CD4-positive, alpha-beta T cell (primary cell): ENCODE measurements at regions not wholly inside any gene's neighbourhood (a gene's known extent, or its start where the extent isn't known, plus 50 kb on each side); places are given as distances from the start of the nearest gene placed in this dataset.

Source experiments
- ATAC-seq: fragments of 200-7000 bp; cut with Tn5 transposase; one replicate; pipeline ENCODE4 v1.10.0; 2022; ENCODE audit warnings: mild to moderate bottlenecking; ENCODE audit not compliant: poor library complexity
- CTCF ChIA-PET: fragments of 350-600 bp; sonication (Branson Sonifier 250); formaldehyde crosslinking; loops from one replicate; lab custom pipeline; 2021; ENCODE audit warnings: antibody characterized with exemption, inconsistent platforms; lab: Charles Lee
- POLR2A ChIA-PET: fragments of 350-600 bp; sonication (Branson Sonifier 250); formaldehyde crosslinking; loops from one replicate; lab custom pipeline; 2021; ENCODE audit warnings: antibody characterized with exemption, inconsistent platforms; lab: Charles Lee
- DNase-seq, 14 experiments: peaks; one replicate each; pipeline ENCODE4 v3.0.0-alpha.2; 2013 to 2020; ENCODE audit warnings: mixed read lengths in 2 of 14
- H3K27ac ChIP-seq, 2 donors: one replicate each; pipeline versions ENCODE4 v1.5.1 to v1.7.0; 2013; ENCODE audit warnings: low read length in 2 of 2, low read depth in 1 of 2, mild to moderate bottlenecking in 1 of 2
- H3K27me3 ChIP-seq, 2 experiments: 1 replicate in 1 of 2; 2 replicates in 1 of 2; pipeline versions ENCODE4 v1.6.1 to v1.7.0; 2013; ENCODE audit warnings: low read length in 2 of 2, control low read depth in 1 of 2, mild to moderate bottlenecking in 1 of 2, moderate library complexity in 1 of 2; ENCODE audit not compliant: insufficient read depth in 2 of 2, control insufficient read depth in 1 of 2
- H3K36me3 ChIP-seq: one replicate; pipeline ENCODE4 v1.6.1; 2013; ENCODE audit warnings: low read length, control low read depth; ENCODE audit not compliant: insufficient read depth
- H3K4me1 ChIP-seq: one replicate; pipeline ENCODE4 v1.6.1; 2013; ENCODE audit warnings: low read length, control low read depth; ENCODE audit not compliant: insufficient read depth
- H3K4me3 ChIP-seq: one replicate; pipeline ENCODE4 v1.5.1; 2013; ENCODE audit warnings: mild to moderate bottlenecking, low read length, moderate library complexity
- H3K9me3 ChIP-seq, 2 experiments: 1 replicate in 1 of 2; 2 replicates in 1 of 2; pipeline versions ENCODE4 v1.6.1 to v1.7.0; 2013; ENCODE audit warnings: low read length in 2 of 2, mild to moderate bottlenecking in 2 of 2, control low read depth in 1 of 2, moderate library complexity in 1 of 2; ENCODE audit not compliant: control insufficient read depth in 1 of 2, insufficient read depth in 1 of 2
- H3K27ac Mint-ChIP-seq: one replicate; pipeline ENCODE4 v1.8.0; 2020; ENCODE audit warnings: mixed read lengths
- H3K27me3 Mint-ChIP-seq: one replicate; pipeline ENCODE4 v1.8.0; 2021; ENCODE audit warnings: mixed read lengths
- H3K36me3 Mint-ChIP-seq: one replicate; pipeline ENCODE4 v1.8.0; 2021; ENCODE audit warnings: low read depth, mixed read lengths
- H3K4me1 Mint-ChIP-seq: one replicate; pipeline ENCODE4 v1.8.0; 2021; ENCODE audit warnings: low read depth, mixed read lengths
- H3K4me3 Mint-ChIP-seq: one replicate; pipeline ENCODE4 v1.8.0; 2020; ENCODE audit warnings: mild to moderate bottlenecking, mixed read lengths
- H3K9me3 Mint-ChIP-seq: one replicate; pipeline ENCODE4 v1.8.0; 2020; ENCODE audit warnings: mixed read lengths
- intact Hi-C, 2 experiments: fragments of 100-400 bp; cut with DNase I in 1 of 2; cut with micrococcal nuclease in 1 of 2; formaldehyde crosslinking; loops; one replicate each; pipeline versions ENCODE4 v1.15.1 to v1.9.0; 2023 to 2025; cut with DNase I, micrococcal nuclease
- TF ChIP-seq, protein P1 (sequence below): fragments of 200-600 bp; IDR thresholded peaks from one replicate; pipeline ENCODE4 v1.8.0; 2022; ENCODE audit warnings: antibody characterized with exemption, mild to moderate bottlenecking

DNA sequence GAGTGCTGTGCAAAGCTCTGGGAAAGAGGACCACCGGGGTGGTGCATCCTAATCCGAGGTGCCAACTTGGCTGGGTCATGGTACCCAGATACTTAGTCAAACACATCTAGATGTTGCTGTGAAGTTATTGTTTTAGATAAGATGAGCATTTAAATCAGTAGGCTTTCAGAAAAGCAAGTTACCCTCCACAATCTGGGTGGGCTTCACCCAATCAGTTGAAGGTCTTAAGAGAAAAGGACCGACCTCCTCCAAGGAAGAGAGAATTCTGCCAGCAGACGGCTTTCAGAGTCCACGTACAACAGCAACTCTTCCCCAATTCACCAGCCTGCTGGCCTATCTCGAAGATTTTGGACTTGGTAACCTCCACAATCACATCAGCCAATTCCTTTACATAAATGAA is 338.1 kb downstream of the C16orf95 start:
- H3K4me1 ChIP-seq = no peaks in the 10 kb centered on the region
- DNase-seq (no peak), ATAC-seq (no peak)
- peaks cover 0 to 10% of the 10 kb centered on the region in 2 experiments for H3K9me3 ChIP-seq
- no peaks in the 10 kb centered on the region for H3K27me3 Mint-ChIP-seq
- no peak overlapping the region for H3K27ac ChIP-seq
- ChIA-PET CTCF (no interaction called here), POLR2A (no interaction called here)
- no peak overlapping the region for H3K27ac Mint-ChIP-seq
- no peak overlapping the region for H3K4me3 Mint-ChIP-seq
- no peaks in the 10 kb centered on the region for H3K36me3 ChIP-seq
- TF ChIP-seq, protein P1, sequence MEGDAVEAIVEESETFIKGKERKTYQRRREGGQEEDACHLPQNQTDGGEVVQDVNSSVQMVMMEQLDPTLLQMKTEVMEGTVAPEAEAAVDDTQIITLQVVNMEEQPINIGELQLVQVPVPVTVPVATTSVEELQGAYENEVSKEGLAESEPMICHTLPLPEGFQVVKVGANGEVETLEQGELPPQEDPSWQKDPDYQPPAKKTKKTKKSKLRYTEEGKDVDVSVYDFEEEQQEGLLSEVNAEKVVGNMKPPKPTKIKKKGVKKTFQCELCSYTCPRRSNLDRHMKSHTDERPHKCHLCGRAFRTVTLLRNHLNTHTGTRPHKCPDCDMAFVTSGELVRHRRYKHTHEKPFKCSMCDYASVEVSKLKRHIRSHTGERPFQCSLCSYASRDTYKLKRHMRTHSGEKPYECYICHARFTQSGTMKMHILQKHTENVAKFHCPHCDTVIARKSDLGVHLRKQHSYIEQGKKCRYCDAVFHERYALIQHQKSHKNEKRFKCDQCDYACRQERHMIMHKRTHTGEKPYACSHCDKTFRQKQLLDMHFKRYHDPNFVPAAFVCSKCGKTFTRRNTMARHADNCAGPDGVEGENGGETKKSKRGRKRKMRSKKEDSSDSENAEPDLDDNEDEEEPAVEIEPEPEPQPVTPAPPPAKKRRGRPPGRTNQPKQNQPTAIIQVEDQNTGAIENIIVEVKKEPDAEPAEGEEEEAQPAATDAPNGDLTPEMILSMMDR = no peak
- H3K36me3 Mint-ChIP-seq = no peaks in the 10 kb centered on the region
- H3K27me3 ChIP-seq = peaks cover 0 to 4% of the 10 kb centered on the region in 2 experiments
- intact Hi-C loops = no loop called here
- no peak overlapping the region for H3K4me3 ChIP-seq
- H3K4me1 Mint-ChIP-seq = no peaks in the 10 kb centered on the region
- H3K9me3 Mint-ChIP-seq = no peaks in the 10 kb centered on the region

DNA sequence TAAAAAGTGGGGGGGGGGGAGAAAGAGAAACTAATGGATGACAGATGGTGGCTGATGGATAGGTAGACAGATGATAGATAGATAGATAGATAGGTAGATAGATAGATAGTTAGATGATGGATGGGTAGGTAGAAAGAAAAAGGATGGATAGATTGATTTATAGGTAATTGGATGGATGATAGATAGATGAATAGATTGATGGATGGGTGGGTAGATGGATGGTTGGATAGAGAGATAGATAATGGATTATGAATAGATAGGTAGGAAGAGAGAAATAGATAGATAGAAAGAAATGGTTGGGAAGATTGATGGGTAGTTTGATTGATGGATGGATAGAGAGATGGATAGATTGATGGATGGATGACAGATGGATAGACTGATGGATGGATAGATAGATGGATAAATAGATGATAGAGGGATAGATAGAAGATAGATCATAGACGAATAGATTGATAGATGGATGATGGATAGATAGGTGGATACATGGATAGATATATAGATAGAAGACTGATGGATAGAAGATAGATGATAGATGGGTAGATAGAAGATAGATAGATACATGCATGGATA is 337.1 kb downstream of the C16orf95 start:
- no peak overlapping the region for H3K4me3 Mint-ChIP-seq
- Histone ChIP-seq H3K27me3 (no peaks in the 10 kb centered on the region), H3K4me1 (no peaks in the 10 kb centered on the region), H3K27ac (no peak overlapping the region), H3K4me3 (no peak overlapping the region), H3K36me3 (no peaks in the 10 kb centered on the region), H3K9me3 (peaks cover 0 to 7% of the 10 kb centered on the region in 2 experiments)
- no peak overlapping the region for H3K27ac Mint-ChIP-seq
- POLR2A ChIA-PET = no interaction called here
- no peaks in the 10 kb centered on the region for H3K9me3 Mint-ChIP-seq
- DNase-seq (no peak), ATAC-seq (no peak)
- intact Hi-C loops = no loop called here
- no peaks in the 10 kb centered on the region for H3K4me1 Mint-ChIP-seq
- TF ChIP-seq, protein P1 = no peak
- H3K36me3 Mint-ChIP-seq = no peaks in the 10 kb centered on the region
- no peaks in the 10 kb centered on the region for H3K27me3 Mint-ChIP-seq
- CTCF ChIA-PET = no interaction called here

DNA sequence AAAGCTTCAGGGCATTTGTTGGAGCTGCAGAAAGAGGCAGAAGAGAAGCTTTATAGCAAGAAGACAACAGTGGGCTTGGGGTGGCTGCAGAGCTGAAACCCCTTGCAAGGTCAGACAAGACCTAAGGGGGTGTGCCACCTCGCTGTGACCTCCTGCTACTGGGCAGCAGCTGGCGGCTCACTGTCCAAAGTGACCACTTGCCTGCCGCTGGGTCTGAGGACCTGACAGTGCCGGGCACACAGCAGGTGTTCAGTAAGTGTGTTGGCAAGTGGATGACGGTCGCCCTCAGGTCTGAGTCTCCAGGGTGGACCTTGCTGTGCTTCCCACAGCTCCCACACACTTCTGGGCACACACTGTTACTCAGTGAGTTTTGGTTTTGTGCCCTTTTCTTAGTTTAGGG is 336.5 kb downstream of the C16orf95 start:
- no peaks in the 10 kb centered on the region for H3K4me1 ChIP-seq
- intact Hi-C loops = no loop called here
- no peaks in the 10 kb centered on the region for H3K27me3 Mint-ChIP-seq
- H3K4me1 Mint-ChIP-seq = no peaks in the 10 kb centered on the region
- no peaks in the 10 kb centered on the region for H3K36me3 ChIP-seq
- ATAC-seq = no peak
- H3K4me3 ChIP-seq = no peak overlapping the region
- H3K27ac Mint-ChIP-seq = no peak overlapping the region
- TF ChIP-seq, protein P1 = no peak
- DNase-seq = no peak
- no peaks in the 10 kb centered on the region for H3K36me3 Mint-ChIP-seq
- no peaks in the 10 kb centered on the region for H3K27me3 ChIP-seq
- peaks cover 0 to 7% of the 10 kb centered on the region in 2 experiments for H3K9me3 ChIP-seq
- no peak overlapping the region for H3K4me3 Mint-ChIP-seq
- CTCF ChIA-PET = no interaction called here
- POLR2A ChIA-PET = no interaction called here
- H3K9me3 Mint-ChIP-seq = no peaks in the 10 kb centered on the region
- no peak overlapping the region for H3K27ac ChIP-seq
